ENCODE measurements at regions not wholly inside any gene's neighbourhood (a gene's known extent, or its start where the extent isn't known, plus 50 kb on each side); places are given as distances from the start of the nearest gene placed in this dataset.
"Not testable (repeated sequence)": the region's sequence is repeated elsewhere in the genome, so short reads cannot be mapped to it uniquely, and the experiment has no call there.

GRCh38 chr4:19514276-19515070, 737.2 kb upstream of the SLIT2 start:
- peak; percentile 27 for DNase-seq (ENCODE audit: low spot score)

DNA sequence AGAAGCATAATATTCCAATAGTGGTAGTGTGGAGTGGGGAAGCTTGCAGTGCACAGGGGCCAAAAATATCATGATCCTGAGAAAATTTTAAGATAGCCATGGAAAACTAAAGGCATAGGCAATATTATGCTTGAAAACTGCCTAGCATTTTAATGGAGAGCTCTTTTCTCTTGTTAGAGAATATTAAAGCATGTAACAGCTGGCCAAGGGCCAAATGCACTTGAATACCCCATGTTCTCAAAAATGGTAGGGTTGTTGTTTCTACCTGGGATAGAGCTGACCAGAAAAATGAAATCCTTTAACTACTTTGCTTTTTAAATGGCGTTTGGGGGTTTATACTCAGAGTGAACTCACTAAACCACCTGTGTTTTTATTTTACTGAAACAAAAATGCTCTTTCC, 739.6 kb upstream of the SLIT2 start:
- DNase-seq (ENCODE audit: low spot score): no peak

GRCh38 chr4:19510993-19511392, 740.7 kb upstream of the SLIT2 start:
- DNase-seq (ENCODE audit: low spot score): no peak

- no peak for DNase-seq (ENCODE audit: low spot score)
These were observed 743.3 kb upstream of the SLIT2 start for GRCh38 chr4:19508442-19508841.

- peak; percentile 55 for DNase-seq (ENCODE audit: low spot score)
These were observed 754.0 kb upstream of the SLIT2 start for GRCh38 chr4:19497705-19498104.

DNA sequence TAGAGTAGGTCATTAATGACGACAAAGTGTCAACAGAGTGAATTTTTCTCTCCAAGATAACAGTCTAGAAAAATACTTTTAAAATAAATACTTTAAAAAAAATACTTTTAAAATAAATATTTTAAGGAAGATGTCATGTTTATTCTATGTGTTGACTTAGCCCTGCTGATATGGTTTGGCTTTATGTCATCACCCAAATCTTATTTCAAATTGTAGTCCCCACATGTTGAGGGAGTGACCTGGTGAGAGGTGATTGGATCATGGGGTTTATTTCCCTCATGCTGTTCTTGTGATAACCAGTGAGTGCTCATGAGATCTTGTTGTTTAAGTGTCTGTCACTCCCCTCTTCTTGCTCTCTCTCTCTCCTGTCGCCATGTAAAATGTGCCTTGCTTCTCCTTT, 754.9 kb upstream of the SLIT2 start:
- DNase-seq (ENCODE audit: low spot score): no peak

GRCh38 chr4:19494961-19495360, 756.7 kb upstream of the SLIT2 start:
- no peak for DNase-seq (ENCODE audit: low spot score)

GRCh38 chr4:19492606-19493005, 759.1 kb upstream of the SLIT2 start:
- no peak for DNase-seq (ENCODE audit: low spot score)

DNA sequence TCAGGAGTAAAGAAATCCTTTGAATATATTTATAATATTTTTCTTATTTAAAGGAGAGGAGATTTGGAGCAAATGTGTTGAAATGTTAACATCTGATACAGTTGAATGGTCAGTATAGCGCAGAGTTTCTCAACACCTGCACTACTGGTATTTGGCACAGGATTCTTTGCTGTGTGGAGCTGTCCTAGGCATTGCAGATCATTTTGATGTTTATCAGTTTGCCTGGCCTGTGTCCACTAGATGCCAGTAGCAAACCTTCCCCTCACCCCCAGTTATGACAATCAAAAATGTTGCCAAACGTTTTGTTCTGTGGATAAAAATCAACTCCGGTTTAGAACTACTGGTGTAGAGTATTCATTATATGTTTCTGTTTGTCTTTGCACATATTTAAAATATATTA, 765.3 kb upstream of the SLIT2 start:
- DNase-seq (ENCODE audit: low spot score): peak; percentile 43

GRCh38 chr4:19478791-19479190, 772.9 kb upstream of the SLIT2 start:
- DNase-seq (ENCODE audit: low spot score): no peak

GRCh38 chr4:19473569-19473968, 778.1 kb upstream of the SLIT2 start:
- DNase-seq (ENCODE audit: low spot score): no peak

GRCh38 chr4:19472666-19473065, 779.0 kb upstream of the SLIT2 start:
- no peak for DNase-seq (ENCODE audit: low spot score)

DNA sequence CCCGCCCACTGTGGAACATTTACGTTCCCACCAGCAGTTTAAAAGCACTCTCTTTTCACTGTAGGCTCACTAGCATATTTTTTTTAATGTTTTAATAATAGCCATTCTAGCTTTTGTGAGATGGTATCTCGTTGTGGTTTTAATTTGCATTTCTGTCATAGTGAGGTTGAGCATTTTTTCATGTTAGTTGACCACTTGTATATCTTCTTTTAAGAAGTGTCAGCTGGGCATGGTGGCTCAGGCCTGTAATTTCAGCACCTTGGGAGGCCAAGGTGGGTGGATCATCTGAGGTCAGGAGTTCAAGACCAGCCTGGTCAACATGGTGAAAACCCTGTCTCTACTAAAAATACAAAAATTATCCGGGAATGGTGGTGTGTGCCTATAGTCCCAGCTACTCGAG, 781.7 kb upstream of the SLIT2 start:
- not testable (repeated sequence) for DNase-seq (ENCODE audit: low spot score)

DNA sequence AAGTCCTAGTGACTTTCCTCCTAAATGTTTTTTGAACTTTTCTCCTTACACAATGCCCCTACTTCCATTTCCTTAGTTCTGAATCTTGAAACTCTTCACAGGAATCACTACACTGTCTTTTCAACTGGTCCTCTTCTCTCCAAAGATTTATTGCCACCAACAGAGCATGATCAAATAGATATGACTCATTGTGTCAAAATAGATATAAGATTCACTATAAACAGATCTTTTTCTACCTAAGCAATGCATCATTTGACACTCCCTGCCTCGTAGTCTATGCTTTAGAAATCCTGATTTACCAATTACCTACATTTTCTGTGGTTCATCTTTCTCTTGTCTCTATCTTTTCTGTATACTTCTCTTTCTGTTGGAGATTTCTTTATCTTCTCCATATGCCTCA, 789.6 kb upstream of the SLIT2 start:
- DNase-seq (ENCODE audit: low spot score): no peak

GRCh38 chr4:19455850-19456602, 795.7 kb upstream of the SLIT2 start:
- DNase-seq (ENCODE audit: low spot score): no peak

DNA sequence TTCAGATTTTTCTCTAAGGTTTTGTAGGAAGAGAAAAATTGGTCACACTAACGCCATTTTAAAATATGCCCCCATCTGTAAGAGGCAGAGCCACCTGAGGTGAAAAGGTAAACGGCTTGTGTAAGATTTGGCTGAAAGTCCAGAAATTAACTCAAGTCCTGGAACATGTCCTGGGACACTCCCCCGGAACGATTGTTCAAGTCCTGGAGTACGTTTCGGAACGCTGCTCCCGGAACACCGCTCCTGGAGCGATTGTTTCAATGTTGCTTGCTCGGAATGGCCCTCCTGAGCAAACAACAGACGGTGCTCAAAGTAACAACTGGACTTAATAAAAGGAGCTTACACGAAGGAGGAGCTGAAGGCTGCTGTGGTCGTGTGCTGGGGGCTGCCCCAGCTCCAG, 796.5 kb upstream of the SLIT2 start:
- no peak for DNase-seq (ENCODE audit: low spot score)

- no peak for DNase-seq (ENCODE audit: low spot score)
These were observed 813.5 kb upstream of the SLIT2 start for GRCh38 chr4:19438233-19438632.

GRCh38 chr4:19437008-19437407, 814.7 kb upstream of the SLIT2 start:
- DNase-seq (ENCODE audit: low spot score): no peak

DNA sequence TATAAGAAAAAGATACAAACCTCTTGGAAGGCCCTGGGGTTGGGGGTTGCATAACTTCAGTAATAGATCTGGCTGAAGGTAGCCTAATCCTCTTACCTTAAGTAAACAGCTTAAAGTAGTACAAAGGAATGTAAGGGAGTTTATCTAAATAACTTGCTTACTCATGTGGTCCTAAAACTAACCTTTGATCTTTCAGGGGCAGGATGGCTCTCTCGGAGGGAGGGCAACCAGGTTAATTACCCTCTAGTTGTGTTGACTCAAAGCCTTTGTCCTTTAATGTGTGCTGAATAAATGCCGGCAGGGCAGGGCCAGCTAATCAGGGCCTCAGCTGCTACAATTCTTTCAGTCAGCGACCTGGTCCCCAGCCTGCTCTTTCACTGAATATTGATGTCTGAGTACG, 822.0 kb upstream of the SLIT2 start:
- DNase-seq (ENCODE audit: low spot score): no peak

DNA sequence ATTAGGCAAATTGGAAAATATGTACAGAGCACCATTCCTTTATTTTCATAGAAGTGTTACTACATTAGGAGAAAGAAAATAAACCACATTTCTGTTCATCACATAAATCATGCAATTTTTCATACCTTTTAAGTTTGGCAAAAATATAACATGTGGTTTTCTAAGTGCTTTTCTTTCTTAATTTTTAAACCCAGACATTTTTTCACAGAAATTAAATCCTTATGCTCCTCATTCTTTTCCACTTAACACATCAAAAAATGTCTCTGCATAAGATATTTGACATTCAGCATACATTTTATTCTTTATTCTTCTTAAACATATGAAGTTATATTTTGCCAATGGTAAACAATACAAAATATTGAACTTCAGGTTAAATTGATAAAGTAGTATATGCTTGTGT, 826.6 kb upstream of the SLIT2 start:
- DNase-seq (ENCODE audit: low spot score): no peak

- no peak for DNase-seq (ENCODE audit: low spot score)
These were observed 834.4 kb upstream of the SLIT2 start for GRCh38 chr4:19417256-19417655.

GRCh38 chr4:19416146-19416545, 835.6 kb upstream of the SLIT2 start:
- no peak for DNase-seq (ENCODE audit: low spot score)

DNA sequence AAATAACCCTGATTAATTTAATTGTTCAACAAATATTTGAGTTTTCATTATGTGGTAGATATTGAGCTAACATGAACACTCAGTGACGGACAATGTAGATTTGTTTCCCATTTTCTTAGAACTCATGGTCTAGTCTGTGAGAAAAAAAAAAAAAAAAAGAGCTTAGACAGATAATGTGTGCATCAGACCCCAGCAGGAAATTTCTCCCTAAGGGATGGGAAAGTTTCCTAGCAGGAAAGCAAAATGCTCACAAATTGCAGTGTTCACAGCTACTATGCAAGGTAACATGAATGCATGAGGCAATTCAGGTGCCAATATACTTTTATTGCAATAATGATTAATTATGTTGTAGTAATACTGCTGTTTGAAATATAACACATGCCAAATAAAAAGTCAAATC, 843.2 kb upstream of the SLIT2 start:
- DNase-seq (ENCODE audit: low spot score): no peak

GRCh38 chr4:19406789-19407188, 844.9 kb upstream of the SLIT2 start:
- no peak for DNase-seq (ENCODE audit: low spot score)
